Stimulated activated CD4-positive, alpha-beta T cell treated with anti-CD3 and anti-CD28 coated beads, Interleukin-1b, Interleukin-23, amount 100 ng/mL, for 48 hours (primary cell): ENCODE measurements at regions not wholly inside any gene's neighbourhood (a gene's known extent, or its start where the extent isn't known, plus 50 kb on each side); places are given as distances from the start of the nearest gene placed in this dataset.

Source experiments
- DNase-seq: peaks from one replicate; pipeline ENCODE4 v3.0.0-alpha.2; 2020

DNA sequence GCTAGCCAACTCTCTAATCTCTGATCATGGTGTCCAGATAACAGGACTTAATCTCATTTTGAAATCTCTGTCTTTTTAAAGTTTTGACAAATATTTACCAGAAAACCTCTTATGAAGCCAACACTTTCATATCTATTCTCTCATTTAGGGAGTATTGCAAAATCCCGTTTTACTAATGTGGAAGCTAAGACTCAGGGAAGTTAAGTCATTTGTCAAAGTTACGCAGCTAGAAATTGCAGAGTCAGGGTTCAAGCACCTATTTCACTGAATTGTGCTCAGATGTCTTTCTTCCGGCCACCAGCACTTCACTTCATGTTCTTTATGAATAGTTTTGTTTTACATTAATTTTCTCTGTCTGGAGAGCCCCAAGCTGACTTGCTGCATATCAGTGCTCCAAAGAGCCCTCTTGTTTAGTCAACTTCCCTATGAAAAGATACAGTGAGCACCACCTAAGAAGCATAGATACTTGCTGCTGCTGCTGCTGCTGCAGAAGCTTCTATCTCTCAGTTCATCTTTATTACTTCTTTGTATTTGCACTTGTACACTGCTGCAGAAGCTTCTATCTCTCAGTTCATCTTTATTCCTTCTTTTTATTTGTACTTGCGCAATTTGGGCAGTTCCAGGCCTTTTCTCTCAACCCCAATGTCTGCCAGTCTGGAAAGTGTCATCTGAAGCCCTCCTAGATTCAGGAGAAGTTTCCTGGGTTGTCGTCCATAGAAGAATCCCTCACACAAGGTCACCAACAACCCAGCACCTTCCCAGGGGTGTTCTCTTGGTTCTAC lies 329.7 kb downstream of the MAFB start:
- no peak for DNase-seq

DNA sequence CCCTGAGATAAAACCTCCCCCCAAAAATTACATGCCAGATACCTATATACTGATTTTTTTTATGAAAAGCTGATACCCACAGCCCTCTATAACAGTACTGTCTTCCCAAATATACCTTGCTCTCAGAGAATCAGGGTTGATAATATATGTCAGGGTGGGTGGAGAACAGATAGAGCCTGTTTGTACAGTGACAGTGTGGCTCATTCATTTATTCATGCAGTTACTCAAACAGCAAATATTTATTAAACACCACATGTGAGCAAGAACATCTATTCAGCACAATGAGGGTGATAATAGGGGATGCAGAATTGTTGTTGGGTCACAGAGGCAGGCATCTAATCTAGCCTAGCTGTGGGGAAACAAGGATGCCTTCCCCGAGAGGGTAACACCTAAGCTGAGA lies 334.2 kb downstream of the MAFB start:
- DNase-seq, result no peak

DNA sequence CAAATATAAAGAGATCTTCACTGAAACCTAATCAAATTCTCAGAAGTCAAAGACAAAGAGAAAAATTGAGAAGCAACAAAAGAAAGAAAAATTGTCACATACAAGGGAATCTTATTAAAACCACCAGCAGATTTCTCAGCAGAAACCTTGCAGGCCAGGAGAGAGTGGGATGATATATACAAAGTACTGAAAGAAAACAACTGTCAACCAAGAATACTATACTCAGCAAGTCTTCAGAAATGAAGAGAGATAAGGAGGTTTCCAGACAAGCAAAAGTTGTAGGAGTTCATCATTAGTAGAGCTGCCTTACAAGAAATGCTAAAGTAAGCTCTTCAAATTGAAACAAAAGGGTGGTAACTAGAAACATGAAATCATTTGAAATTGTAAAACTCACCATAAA lies 345.6 kb downstream of the MAFB start:
- no peak for DNase-seq

DNA sequence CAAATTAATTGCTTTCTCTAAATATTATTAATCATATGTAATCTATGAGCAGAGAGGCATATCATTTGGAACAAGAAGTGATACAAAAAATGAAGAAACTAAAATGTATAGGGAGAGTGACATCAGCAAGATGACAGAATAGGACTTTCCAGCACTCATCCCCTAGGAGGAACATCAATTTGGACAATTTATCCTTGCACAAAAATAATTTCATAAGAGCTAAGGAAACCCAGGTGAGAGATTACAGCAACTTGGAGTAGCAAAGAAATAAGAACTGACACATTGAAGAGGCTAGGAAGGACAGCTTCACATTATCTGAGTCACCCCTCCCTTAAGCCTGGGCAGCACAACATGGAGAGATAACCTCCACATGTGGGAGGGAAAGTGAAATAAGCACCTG lies 347.5 kb downstream of the MAFB start:
- DNase-seq, result no peak

DNA sequence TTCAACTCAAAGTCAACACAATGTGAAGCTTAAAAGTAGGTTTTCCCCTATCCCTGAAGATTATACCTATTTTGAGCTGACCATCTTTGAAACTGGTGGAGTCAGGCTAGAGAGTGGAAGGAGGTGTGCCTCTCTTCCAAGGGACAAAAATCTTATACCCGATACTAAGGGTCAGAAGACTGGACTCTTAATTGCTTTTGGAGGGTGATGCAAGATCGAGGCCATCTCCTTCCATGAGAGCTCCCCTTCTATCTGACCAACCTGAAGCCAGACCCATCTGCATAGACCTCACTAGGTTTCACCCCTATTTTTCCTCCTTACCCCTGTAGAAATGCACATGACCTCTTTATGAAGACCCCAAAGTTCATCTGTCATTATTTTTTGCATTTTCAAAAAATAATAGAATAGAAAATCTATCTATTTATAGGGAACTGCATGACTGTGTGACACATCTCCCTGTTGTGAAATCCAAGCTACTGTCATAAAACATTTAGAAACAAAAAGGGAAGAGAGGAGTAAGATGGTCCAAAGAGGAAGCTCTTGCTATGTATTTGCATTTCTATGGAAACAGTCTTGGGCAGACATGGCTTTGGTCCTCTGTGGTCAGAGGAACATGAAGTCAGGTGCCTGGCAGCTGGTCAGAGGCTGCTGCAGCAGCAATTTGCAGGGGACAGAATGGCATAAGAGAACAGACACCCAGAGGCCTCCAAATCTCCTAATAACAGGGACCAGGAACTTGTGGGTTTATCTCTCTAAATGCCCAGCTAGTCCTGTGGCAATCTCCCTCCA lies 349.2 kb downstream of the MAFB start:
- no peak for DNase-seq

DNA sequence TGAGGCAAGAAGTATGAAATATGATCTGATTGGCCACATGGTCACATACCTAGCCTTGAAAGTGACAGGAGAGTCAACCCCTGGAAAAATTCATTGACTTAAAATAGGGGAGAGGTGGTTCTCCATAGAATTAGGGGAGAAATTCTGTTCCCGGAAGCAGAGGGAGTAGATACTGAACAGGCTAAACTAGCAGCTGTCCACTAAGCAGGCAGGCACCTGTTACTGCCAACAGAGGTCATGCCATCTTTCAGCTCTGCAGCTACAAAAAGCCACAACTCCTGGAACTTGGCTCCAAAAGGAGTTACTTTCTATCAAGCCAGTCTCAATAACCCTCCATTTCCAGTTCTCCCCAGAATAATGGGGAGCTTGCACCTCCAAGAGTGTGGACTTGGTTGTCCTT lies 352.5 kb downstream of the MAFB start:
- no peak for DNase-seq

DNA sequence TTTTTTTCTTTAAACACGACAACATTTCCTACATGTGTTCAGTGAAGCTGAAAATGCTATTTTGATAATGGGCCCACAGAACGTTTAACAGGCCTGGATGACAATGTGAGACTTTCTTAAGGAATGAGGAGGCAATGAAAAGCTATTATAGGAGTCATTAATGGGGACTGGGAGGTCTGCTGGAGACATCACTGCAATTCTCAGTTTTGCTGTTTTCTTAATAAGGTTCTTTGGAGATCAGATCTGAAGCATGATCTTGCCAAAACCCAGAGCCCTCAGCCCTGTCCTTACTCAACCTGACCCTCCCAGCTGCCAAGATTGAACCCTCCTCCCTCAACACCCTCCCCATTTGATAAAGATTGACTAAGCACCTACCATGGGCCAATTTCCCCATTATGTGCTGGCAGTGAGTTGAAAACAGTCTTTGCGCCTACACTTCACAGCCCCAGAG lies 353.1 kb downstream of the MAFB start:
- no peak for DNase-seq

DNA sequence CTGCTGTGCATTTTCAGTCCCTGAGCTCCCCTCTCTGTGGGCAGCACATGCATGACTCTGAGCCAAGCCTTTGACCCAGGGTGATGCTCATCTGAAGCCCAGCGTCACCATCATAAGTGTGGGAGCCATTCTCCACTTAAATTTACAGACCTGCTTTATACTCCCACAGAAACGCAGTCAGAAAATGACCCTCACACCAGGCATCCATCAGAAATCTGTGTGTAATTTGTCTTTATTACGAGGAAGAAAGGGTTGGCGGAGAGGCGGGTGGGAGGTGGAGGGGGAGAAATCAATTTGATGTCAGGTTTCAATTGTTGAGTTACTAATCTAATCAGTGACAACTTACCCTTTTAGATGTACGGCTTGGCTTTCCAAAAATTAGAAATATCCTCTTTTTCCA lies 353.6 kb downstream of the MAFB start:
- no peak for DNase-seq

DNA sequence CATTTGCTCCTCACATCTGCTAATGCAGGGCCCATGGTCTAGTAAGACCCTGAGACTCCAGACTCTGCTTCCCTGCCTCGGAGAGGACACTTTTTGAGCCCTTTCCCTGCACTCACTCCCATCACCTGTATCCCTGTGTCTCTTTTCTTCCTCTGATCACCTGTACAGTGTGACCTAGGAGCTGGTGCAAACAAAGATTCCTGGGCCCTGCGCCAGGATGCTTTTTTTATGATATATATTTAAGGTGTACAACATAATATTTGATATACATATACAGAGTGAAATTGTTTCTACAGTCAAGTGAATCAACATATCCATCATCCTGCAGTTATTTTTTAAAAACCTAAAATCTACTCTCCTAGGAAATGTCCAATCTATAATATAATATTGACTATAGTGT lies 355.4 kb downstream of the MAFB start:
- DNase-seq, result no peak

DNA sequence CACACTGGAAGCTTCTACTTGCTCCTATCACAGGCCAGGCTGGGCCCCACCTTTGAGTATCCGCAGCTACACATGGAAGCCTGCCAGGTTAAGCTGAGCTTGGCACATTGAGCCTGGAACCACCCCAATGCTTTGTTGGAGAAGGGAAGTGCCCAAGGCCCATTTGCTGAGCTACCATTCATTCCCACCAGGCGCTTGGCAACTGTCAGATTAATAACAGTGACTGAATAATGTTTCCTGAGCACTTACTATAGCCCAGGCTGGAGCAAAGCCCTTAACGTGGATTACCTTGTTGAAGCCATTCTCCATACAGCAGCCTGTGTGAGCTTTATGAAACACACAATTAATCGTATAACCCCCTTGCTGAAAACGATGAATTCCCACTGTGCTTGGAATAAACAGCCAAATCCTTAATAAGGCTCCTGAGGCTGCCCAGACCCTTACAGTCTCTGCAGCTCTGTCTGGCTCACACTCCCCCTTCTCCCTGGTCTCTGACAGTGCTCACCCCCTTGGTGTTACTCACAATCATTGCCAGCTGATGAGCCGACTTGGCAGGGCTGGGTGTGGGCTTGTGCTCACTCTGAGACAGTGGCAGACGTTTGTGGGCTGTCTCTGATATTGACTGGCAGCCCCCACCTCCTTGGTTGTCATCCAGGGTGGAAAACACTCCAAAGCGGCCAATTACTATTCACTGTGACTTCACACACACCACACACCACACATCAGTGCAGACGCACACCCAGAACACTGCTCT lies 357.1 kb downstream of the MAFB start:
- DNase-seq, result no peak

DNA sequence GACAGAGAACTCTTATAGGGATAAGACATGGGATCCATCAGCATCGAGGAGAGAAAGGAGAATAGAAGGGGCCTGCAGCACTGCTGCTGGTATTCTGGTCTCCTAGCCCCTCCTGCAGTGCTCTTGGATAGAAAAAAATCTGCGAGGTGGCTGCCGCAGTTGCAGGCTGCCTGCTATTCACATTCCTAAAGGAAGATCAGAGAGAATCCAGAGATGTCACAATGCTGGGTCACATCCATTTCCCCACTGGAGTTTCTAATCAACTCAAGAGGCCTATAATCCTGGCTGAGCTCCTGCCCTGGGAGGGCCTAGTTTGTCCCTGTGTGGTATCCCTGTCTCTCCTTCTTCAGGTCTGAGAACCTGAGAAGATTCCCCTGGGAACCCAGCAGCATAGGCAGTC lies 357.8 kb downstream of the MAFB start:
- DNase-seq, result no peak

DNA sequence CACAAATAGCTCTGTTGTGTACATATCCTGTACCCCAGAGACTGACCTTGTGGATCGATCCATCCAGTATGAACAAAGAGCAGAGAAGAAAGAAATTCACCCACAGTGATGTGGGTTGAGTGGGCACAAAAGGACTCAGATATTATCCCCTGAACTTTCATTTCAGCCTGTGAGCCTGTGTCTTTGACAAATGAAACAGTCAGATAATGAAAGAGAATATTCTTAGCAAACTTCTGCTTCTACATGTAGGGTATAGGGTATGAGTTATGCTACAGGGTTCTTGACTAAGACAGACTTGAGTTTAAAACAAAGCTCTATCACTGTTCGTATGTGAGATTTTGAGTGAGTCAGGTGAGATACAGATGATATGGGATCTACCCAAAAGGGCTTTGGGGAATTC lies 359.7 kb downstream of the MAFB start:
- DNase-seq, result no peak

DNA sequence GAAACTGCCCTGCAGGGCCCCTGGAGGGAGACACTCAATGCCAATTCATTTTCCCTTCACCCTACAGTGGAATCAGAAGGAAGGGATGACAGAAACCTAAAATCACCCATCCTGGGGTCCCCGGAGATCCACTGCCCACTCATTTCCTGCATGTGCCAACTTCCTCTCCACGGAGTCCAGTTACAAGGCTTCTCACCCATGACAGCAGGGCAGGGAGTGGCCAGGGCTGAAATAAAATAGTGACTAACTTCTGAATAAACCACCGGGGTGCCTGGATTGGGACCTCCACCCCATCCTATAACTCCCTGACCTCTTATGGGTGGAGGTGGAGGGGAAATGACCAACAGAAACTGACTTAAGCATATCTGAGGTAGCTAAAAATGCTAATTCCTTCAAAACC lies 362.3 kb downstream of the MAFB start:
- DNase-seq, result no peak

DNA sequence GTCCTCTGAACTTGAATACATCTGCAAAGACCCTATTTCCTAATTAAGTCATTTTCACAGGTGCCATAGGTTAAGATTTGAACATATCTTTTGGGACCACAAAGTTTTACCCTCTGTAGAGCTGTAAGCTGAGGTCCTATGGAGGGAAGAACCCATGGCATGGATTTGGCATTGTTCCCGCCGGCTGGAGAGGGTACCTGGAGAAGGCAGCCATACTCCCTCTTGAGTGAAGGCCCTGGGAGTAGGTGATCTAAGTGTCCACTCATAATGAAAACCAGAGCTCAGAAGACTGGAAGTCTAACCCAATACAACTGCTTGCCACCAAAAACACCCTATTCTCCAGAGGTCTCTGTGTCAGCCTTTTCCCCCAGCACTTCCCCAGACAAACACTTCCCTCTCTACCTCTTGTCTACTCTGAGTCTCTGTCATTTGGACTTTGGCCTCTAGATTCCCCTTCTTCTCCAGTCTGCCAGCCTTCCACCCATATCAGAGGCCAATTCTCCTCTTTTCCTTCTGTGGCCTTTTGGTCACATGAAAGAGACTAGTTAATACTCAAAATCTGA lies 363.9 kb downstream of the MAFB start:
- DNase-seq, result no peak

DNA sequence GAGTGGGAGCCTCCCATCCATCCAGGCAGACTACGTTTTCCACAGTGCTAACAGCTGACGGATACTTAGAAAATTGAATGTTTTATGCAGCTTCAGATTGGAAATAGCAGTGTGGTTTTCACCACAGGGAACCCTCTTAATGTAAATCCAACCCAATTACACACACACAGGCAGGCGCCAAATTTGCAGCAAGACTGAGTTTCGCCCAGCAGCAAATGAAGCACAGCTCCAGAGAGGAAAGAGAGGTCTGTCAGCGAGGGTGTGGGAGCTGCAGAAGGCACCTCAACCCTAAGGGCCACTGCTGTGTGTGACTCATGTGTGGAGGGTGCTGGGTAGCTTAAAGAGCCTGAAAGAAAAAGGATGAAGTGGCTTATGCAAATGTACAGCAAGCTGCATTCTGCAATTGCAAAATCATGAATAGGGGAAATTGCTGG lies 365.7 kb downstream of the MAFB start:
- DNase-seq, result no peak

DNA sequence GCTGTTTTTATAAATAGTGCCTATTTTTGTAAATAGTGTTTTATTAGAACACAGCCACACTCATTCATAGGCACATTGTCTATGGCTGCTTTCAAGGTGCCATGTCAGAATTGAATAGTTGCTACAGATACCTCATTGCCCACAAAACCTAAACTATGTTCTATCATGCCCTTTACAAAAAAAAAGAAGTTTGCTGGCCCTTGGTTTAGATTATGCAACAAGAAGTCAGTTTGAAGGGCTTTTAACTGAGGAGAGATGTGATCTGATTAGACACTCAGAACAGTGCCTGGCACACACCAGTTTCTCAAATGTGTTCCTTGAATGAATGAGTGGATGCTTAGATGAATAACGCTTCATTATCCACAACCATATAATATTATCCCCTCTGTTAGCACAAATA lies 366.1 kb downstream of the MAFB start:
- no peak for DNase-seq

DNA sequence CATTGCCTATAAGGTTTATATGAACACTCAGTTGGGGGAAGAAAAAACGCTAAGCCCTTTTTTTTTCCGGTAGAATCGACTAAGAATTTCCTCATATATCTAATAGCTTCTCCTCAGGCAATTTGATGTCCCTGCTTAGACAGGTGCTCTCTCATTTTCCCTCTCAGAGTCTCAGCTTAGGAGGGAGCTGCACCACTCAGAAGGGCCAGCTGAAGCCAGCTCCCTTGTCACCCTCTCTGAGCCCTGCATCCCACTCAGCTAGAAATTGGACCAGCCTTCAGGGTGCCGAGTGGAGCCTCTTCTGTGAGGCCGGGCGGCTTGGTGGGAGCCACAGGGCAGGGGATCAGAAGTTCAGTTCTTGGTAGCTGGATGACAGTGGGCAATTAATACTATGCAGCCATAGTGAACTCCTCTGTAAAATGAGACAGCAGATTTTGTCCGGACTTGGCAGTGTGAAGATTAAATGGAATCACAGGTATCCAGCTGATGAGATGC lies 368.5 kb downstream of the MAFB start:
- no peak for DNase-seq

DNA sequence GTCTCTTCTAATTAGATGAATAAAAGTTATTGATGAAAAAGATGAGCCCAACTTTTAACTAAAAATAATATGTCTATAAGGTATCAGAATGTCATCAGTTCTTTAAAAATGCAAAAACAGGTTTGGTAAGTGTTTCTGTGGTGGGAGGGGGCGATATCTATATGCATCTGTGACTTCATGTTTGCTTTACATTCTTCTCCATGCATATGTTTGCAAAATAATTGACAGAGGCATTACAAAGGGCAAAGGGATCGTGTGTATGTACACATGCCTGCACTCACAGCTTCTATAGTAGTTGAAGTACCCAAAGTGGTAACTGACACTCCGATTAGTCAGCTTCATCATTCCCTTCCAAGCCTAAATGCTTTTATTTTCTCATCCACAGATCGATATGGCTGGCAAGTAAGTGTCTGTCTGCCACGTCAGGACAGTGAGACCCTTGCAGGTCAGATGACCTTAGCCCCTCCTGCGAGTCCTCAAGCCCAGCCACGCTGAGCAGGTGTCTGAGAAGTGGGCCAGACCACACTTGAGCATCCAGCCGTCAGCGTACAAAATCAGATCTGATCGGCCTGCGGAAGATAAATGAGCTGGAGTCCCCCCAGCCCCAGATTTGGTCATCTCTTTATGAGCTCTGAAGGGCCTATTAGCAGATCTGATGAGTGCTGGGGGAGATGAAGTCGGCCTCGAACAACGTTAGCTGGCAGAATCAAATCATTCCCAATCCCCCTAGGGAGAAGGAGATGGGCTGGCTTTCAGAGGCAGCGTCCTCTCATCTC lies 369.1 kb downstream of the MAFB start:
- no peak for DNase-seq

DNA sequence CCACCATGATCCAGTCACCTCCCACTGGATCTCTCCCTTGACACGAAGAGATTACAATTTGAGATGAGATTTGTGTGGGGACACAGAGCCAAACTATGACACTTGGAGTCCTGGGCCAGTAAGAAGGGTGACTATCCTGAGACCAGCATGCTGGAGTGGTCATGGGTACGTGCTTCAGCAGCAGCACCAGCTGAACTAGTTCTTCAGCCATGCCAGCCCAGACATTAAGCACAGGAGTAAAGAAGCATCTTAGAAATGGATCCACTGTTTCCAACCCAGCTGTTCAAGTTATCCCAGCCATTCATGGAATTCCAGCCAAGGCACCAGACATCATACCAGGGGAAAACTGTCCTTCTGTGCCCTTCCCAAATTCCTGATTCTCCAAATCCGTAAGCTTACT lies 370.0 kb downstream of the MAFB start:
- DNase-seq, result no peak

DNA sequence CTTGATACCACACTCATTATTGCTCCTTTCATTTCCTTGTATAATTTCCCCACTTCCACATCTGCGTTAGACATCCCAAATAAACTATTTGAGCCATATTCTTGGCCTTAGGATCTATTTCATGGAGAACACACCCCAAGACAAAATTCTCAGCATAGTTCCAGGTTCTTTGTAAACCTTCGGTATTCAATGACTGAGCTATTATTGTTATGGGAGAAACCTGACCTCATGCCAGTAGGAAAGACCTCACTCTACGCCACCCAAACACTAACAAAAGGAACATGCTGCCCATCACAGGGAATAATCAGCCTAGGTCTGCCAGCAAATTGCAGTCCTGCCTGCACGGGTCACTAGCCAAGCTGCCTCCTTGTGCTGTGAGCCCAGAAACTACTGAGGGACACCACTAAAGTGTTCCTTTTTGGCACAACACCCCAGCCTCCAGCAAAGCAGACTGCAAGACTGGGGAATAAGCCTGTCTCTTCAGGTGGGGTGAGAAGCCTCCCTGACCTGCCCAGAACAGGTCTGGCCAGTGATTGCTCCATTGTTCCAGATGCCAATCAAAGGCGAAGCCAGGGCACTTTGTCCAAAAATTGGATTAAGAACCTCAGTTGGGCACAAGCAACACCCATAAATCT lies 371.8 kb downstream of the MAFB start:
- DNase-seq, result no peak

DNA sequence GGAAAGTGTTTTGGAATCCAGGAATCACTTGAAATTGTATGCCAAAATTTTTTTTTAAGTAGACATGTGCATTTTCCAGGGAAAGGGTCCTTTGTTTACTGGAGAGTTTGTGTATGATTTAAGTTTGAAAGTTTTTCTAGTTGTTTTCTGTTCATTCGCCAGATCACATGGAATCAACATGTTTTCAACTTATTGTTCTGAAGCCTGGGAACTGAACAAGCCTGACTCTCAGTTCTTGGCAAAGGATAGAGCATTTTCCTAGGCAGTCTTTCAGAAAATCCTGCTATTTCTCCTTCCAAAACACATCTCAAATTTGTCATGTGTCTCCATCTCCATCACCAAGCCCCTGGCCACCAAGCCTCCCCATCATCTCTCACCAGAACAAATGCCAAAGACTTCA lies 374.8 kb downstream of the MAFB start:
- DNase-seq, result no peak

DNA sequence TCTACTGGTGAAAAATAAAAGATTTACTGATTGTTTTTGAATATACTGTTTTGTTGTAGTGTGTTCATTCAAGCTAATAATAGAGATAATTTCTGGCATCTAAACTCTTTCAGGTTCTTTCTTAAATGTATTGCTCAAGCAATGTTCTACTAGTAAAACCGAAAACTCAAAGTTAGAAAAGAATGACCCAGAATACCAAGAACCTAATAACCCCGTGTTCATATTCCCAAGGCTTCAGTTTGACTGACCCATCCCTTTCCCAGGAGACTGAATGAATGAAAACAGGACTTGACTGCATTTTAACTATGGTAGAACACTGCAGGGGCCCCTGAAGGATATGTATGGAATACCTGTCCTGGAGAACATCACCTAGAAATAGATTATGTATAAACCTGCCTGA lies 375.3 kb downstream of the MAFB start:
- no peak for DNase-seq
